ENCODE measurements at regions not wholly inside any gene's neighbourhood (a gene's known extent, or its start where the extent isn't known, plus 50 kb on each side); places are given as distances from the start of the nearest gene placed in this dataset.

DNA sequence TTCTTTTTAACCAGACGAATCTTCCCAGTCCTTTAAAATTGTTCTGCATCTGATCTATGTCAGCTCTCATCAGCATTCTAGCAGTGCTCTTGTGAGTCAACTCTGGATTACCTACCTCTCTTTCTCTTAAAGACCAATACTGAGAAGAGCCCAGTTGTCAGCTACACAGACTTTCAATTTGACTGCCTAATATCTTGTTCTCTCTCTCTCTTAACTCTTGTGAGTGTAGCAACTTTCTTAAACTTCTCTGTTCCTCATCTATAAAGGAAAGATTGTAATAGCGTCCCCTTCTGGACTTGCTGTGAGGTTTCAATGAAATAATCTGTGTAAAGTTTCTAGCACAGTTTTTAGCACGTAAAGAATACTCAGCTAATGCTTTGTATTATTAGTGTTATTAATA lies 499.3 kb upstream of the ADAMTS5 start:
- TF ChIP-seq, protein P1, sequence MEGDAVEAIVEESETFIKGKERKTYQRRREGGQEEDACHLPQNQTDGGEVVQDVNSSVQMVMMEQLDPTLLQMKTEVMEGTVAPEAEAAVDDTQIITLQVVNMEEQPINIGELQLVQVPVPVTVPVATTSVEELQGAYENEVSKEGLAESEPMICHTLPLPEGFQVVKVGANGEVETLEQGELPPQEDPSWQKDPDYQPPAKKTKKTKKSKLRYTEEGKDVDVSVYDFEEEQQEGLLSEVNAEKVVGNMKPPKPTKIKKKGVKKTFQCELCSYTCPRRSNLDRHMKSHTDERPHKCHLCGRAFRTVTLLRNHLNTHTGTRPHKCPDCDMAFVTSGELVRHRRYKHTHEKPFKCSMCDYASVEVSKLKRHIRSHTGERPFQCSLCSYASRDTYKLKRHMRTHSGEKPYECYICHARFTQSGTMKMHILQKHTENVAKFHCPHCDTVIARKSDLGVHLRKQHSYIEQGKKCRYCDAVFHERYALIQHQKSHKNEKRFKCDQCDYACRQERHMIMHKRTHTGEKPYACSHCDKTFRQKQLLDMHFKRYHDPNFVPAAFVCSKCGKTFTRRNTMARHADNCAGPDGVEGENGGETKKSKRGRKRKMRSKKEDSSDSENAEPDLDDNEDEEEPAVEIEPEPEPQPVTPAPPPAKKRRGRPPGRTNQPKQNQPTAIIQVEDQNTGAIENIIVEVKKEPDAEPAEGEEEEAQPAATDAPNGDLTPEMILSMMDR (IDR thresholded peaks at IDR 0.05; ENCODE audit: control extremely low read depth, extremely low read depth, low read depth, missing control alignments) = no peak
- POLR2A ChIA-PET = no interaction called here
- DNase-seq (ENCODE audit: extremely low spot score) = no peak
- CTCF ChIA-PET = no interaction called here

DNA sequence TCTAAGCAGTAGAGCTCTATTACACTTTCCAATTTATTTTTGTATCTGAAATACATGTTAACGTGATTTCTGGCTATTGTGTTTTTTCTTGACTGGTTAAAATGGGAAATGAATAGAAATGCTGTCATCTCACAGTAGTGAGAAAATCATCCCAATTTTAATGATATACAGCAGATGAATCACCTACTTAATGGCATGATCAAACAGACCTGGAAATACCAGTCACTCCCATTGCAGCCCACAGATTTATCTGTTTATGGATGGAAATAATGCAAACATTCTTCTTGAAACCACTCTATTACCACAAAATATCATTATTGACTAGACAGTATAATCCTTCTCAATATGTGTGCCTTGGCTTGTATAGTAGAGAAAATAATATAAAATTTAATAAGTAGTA lies 497.8 kb upstream of the ADAMTS5 start:
- no peak for DNase-seq (ENCODE audit: extremely low spot score)
- ChIA-PET CTCF (interaction anchor here (1.7 kb wide), 1 partner anchor 12 kb away, joined by 4 read pairs; no protein-coding TSS in a partner anchor), POLR2A (no interaction called here)
- TF ChIP-seq, protein P1 (IDR thresholded peaks at IDR 0.05; ENCODE audit: control extremely low read depth, extremely low read depth, low read depth, missing control alignments) = no peak

DNA sequence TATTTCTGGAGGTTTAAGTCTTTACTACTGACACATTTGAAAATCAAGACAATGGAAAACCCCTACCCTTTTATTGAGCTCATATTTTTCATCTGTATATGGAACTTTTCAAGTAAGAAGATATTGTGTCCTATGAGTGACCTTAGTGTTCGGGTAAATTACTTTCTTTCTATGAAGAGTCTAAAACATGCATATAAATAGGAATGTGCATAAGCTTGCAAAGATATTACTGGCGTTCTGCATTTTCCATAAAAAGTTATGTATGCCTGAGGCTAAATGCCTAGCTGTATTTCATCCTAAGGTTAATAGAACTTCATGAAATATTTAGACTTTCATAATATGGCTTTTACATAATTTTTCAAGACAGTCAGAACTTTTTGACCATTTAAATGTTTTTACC lies 495.8 kb upstream of the ADAMTS5 start:
- TF ChIP-seq, protein P1 (IDR thresholded peaks at IDR 0.05; ENCODE audit: control extremely low read depth, extremely low read depth, low read depth, missing control alignments) = no peak
- DNase-seq (ENCODE audit: extremely low spot score) = no peak
- ChIA-PET CTCF (interaction anchor here (1.4 kb wide), 1 partner anchor 10 kb away, joined by 5 read pairs; no protein-coding TSS in a partner anchor), POLR2A (no interaction called here)

DNA sequence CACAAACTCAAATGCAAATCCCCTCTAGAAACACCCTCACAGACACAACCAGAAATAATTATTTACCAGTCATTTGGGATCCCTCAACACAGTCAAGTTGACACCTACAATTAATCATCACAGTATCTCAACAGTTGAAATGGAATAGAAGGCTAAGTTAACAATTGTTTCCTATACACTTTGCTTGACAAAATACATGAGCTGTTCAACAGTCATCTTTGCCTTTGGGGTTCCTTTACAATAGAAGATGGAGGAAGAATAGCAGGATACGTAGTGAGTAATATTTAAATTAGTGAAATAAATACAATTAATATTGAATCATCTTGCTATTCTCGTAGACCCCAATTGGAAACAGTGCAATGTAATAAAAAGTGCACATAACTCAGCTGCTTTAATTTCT lies 487.3 kb upstream of the ADAMTS5 start:
- CTCF ChIA-PET = no interaction called here
- POLR2A ChIA-PET = no interaction called here
- no peak for DNase-seq (ENCODE audit: extremely low spot score)
- TF ChIP-seq, protein P1 (IDR thresholded peaks at IDR 0.05; ENCODE audit: control extremely low read depth, extremely low read depth, low read depth, missing control alignments) = no peak

DNA sequence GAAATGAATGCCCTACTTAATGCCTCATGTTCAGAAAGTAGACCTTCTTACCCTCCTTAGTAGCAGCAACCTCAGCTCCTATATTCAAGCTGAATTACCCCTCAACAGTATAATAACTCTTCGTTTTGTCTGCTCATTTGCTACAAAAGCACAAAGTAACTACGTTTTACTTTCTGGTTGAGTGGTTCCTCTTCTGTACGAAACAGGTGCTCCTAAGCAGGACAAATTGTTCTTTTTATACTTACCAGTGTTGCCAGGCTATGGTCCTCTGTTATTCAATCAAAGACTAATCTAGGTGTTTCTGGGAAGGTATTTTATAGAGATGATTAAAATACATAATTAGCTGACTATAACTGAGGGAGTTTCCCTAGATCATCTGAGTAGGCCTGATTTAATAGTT lies 484.2 kb upstream of the ADAMTS5 start:
- CTCF ChIA-PET = interaction anchor here (1.5 kb wide), 1 partner anchor 14 kb away, joined by 4 read pairs; no protein-coding TSS in a partner anchor
- no peak for DNase-seq (ENCODE audit: extremely low spot score)
- POLR2A ChIA-PET = no interaction called here
- TF ChIP-seq, protein P1 (IDR thresholded peaks at IDR 0.05; ENCODE audit: control extremely low read depth, extremely low read depth, low read depth, missing control alignments) = no peak

DNA sequence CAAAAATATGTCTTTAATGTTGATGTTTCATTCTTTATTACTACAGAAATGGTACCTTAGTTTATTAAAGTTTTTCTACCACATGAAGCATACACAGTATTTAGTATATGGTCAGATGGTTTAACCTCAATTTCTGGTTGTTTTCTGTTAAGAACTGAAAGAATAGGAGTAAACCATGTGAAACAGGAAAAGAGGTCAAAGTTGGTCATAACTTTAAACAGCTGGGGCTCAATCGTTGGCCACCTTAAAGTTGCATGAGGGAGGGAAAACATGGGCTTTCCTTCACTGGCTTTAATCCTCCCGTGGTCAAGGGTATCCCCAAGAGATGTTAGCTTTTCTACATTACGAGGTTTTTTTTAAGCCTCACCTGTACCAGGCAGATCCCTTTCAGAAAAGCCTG lies 483.3 kb upstream of the ADAMTS5 start:
- TF ChIP-seq, protein P1 (IDR thresholded peaks at IDR 0.05; ENCODE audit: control extremely low read depth, extremely low read depth, low read depth, missing control alignments) = no peak
- DNase-seq (ENCODE audit: extremely low spot score) = no peak
- ChIA-PET CTCF (interaction anchor here (1.5 kb wide), 1 partner anchor 13 kb away, joined by 4 read pairs; no protein-coding TSS in a partner anchor), POLR2A (no interaction called here)

DNA sequence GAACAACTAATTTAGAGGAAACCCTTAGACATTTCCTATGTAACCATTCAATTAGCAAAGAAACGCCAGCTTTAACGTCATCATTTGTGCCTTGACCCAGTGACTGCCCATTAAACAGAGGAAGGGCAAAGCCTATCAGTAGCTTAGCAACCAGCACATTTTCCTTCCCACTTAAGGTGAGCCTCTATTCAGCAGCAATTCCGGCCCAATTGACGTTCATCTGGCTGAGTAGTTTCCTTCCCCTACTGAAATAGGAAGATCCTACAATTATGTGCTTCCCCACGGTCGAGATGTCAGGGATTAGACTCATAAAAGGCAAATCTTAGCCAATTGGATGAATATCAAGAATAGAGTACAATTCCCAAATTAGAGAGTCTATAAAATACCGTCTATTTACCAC lies 482.1 kb upstream of the ADAMTS5 start:
- TF ChIP-seq, protein P1 (IDR thresholded peaks at IDR 0.05; ENCODE audit: control extremely low read depth, extremely low read depth, low read depth, missing control alignments) = no peak
- POLR2A ChIA-PET = no interaction called here
- CTCF ChIA-PET = no interaction called here
- no peak for DNase-seq (ENCODE audit: extremely low spot score)
